GM18511 (cell line): ENCODE measurements at regions not wholly inside any gene's neighbourhood (a gene's known extent, or its start where the extent isn't known, plus 50 kb on each side); places are given as distances from the start of the nearest gene placed in this dataset.
"Not testable (repeated sequence)": the region's sequence is repeated elsewhere in the genome, so short reads cannot be mapped to it uniquely, and the experiment has no call there.

ENCODE experiments used
- ATAC-seq: cut with Tn5 transposase; IDR thresholded peaks from one replicate; pipeline ENCODE4 v1.9.1; 2021; ENCODE audit warnings: mild to moderate bottlenecking, moderate library complexity; ENCODE audit not compliant: unreplicated experiment

GRCh38 chr6:139534472-139535115 is 160.1 kb upstream of the CITED2 start:
- peak; percentile 41 for ATAC-seq

GRCh38 chr6:139533573-139534471 is 159.4 kb upstream of the CITED2 start:
- peak; percentile 11 for ATAC-seq

- ATAC-seq, result no peak
These were observed 158.7 kb upstream of the CITED2 start for GRCh38 chr6:139533171-139533570.

DNA sequence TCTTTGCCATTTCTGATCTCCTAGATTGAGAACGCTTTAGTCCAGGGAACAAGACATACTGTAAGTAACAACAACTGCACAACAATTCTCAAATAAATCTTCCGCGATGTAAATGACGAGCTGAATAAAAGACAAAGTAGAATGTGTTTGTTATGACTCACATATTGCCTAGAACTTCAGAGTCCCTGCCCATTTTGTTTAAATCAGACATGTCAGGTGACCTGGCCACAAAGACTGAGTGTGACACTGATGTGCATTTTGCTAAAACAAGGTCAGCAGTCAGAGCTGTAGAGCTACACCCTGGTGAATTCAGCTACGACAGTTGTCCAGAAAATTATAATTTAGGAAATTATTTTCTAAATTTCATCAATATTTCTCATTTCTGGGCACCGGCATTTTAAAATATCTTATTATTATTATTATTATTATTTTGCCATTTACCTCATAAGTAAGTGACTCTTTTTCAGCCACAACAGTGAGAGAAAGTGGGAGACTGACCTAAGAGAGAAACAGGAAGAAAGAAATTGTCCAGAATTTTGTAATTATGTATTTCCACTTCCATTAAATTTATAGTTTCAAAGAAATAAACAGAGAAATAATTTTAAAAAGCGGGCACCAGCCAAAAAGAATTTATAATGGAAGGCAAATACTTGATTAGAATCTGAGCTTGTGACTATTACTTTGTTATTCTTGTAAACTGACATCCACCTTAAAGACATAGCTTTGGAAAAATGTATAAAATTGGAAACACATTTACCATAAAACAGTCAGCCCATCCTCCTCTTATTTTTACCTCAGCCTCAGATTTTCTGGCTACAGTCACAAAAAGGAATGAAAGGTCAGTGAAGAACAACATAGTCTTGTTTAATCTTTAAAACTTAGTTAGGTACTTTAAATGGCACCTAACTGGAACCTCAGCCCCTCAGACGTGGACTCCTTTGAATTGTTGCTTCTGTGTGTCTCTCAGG is 157.0 kb upstream of the CITED2 start:
- ATAC-seq, result no peak

GRCh38 chr6:139530561-139530960 is 156.1 kb upstream of the CITED2 start:
- ATAC-seq, result no peak

DNA sequence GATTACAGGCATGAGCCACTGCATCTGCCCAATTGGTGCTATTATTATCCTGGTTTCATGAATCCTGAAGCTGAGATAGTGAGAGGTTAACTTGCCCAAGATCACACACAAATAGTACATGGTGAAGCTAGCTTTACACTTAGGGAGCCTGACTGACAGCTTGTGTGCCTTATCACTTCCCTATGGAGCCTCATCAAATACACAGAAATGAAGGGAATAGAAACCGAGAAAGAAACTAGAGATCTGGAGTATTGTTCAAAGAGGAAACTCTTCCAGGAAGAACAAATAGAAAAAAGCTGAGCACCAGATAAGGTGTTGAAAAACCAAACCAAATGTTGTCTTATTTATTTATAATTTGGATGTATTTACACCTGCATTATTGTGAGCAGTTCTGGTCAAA is 155.0 kb upstream of the CITED2 start:
- ATAC-seq, result no peak

- no peak for ATAC-seq
These were observed 154.0 kb upstream of the CITED2 start for GRCh38 chr6:139528471-139528870.

- no peak for ATAC-seq
These were observed 151.0 kb upstream of the CITED2 start for GRCh38 chr6:139525415-139525814.

DNA sequence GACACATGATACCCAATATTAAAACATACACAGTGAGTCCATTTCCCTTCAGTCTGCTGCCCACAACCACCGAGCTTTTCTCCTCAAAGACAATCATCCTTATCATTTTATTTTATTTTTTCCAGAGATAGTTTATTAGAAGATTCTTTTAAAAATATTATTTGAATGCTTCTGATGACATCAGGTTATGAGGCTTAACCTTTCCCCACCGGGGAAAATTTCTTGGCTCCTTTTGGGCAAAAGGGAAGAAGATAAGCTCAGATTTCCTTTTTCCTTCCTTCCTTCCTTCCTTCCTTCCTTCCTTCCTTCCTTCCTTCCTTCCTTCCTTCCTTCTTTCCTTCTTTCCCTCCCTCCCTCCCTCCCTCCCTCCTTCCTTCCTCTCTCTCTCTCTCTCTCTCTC is 149.5 kb upstream of the CITED2 start:
- ATAC-seq, result no peak

GRCh38 chr6:139522511-139523220 is 148.2 kb upstream of the CITED2 start:
- ATAC-seq, result no peak

DNA sequence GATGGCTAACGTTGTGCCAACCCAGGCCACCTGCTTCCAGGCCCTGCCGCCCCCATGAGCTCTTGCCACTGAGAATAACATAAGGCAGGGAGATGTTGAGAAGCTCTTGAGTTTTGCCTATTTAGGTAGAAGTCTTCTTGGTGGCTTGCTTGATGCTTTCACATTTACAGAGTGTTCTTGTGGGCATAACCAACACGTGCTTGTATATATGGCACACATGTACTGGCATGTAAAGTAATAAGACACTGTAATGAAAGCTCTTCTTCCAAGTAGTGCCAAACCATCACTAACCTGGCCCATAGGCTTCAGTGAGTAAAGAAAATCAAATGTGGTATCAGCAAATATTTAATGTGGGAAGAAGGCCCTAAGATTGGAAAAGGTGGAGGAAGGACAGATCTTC is 146.9 kb upstream of the CITED2 start:
- no peak for ATAC-seq

DNA sequence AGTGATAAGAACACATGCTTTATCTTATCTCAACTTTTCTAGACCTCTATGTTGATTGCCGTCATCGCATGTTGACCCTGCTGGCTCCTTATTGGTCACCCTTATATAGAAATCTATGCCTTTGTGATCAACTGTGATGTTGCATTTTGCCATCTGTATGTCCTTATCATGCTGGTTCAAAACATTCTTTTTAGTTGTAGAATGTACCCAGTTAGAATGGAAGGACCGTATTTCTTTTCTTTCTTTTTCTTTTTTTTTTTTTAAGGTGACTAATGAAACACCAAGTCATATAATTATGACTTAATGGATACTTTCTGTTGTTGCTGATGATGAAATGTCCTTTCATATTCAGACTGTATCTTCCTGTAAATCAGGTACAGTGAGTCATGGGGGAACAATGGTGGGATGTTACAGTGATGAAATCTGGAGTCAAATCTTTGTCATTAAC is 145.9 kb upstream of the CITED2 start:
- ATAC-seq, result no peak

GRCh38 chr6:139519571-139520031 is 145.2 kb upstream of the CITED2 start:
- ATAC-seq, result no peak

DNA sequence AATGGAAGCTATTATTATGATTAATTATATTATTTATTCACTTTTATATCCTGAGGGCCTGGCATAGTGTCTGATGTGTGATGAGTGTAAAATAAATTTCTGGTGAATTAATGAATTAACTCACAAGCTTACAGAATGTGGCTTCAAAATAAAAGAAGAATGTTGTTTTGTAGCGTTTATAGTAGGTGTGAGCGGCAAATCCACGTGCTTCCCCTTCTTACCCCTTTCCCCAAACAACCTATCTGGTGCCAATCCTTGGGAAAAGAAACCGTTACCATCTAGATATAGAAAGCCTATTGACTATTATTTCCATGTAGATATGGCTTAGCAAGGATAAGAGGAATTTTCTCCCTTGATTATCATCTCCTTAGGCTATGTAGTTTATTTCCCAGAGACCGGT is 144.6 kb upstream of the CITED2 start:
- no peak for ATAC-seq

DNA sequence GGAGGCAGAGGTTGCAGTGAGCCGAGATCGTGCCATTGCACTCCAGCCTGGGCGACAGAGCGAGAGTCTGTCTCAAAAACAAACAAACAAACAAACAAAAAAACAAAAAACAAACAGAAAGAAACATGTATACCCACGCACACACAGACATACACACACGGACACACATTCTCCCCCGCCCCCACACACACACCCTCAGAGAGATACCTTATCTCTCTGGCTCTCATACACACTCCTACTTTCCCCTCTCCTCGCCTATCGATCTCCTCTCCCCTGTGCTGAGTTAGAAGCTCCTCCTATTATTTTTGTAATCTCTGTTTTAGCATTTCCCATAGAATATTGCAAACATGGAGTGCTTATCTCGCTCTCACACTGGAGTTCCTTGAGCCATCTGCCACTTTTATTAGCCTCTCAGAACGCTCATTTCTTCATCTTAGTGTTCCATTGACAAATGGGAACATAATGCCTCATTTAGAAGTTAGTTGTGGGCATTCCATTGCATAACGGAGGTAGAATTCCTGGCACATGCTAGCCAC is 144.2 kb upstream of the CITED2 start:
- ATAC-seq, result no peak

DNA sequence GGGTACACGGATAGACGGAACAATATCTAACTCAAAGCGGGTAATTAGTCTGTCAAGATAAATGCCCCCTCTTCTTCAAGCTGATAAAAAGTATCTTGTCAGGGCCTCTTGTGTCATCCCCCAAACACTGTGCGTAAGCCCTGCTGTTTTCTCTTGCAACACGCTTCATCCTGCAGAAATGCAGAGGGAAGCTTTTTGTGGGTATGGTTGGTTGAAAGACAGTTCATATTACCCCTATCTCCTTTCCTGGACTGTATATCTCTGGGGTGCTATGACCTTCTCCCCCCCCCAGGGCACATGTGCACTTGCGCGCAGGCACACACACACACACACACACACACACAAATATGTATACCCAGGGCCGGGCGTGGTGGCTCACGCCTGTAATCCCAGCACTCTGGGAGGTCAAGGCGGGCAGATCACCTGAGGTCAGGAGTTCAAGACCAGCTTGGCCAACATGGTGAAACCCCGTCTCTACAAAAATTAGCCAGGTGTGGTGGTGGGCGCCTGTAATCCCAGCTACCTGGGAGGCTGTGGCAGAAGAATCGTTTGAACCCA is 143.6 kb upstream of the CITED2 start:
- ATAC-seq, result not testable (repeated sequence)

DNA sequence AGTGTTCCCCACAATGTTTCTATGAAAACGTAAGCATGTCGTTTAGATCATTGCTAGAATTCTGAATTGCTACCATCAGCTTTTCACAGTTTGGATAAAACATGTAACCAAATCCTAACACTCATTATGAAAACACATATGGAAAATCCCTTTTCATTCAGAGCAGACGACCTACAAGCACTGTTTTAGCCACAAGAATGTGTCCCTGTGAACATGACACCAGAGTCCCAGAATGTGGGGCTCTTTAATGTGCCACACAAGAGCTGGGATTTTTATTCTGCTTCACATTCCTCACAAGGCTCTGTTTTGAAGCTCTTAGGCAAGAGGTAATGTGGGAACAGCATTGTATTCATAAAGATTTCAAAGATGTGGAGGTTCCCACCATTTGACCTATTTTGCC is 141.1 kb upstream of the CITED2 start:
- ATAC-seq, result peak; percentile 65

- ATAC-seq, result no peak
These were observed 140.4 kb upstream of the CITED2 start for GRCh38 chr6:139514819-139515218.

GRCh38 chr6:139510040-139510790 is 135.8 kb upstream of the CITED2 start:
- ATAC-seq, result no peak
